VCaP (cell line): ENCODE measurements at regions not wholly inside any gene's neighbourhood (a gene's known extent, or its start where the extent isn't known, plus 50 kb on each side); places are given as distances from the start of the nearest gene placed in this dataset.

Experiments used
- H3K27ac ChIP-seq: fragments of 450-650 bp; 2 replicates; pipeline ENCODE4 v1.5.1; 2017
- TF ChIP-seq, protein P1 (sequence below): fragments of 450-650 bp; conservative IDR thresholded peaks from 2 replicates; pipeline ENCODE4 v1.5.1; 2017; ENCODE audit warnings: mild to moderate bottlenecking, moderate library complexity

DNA sequence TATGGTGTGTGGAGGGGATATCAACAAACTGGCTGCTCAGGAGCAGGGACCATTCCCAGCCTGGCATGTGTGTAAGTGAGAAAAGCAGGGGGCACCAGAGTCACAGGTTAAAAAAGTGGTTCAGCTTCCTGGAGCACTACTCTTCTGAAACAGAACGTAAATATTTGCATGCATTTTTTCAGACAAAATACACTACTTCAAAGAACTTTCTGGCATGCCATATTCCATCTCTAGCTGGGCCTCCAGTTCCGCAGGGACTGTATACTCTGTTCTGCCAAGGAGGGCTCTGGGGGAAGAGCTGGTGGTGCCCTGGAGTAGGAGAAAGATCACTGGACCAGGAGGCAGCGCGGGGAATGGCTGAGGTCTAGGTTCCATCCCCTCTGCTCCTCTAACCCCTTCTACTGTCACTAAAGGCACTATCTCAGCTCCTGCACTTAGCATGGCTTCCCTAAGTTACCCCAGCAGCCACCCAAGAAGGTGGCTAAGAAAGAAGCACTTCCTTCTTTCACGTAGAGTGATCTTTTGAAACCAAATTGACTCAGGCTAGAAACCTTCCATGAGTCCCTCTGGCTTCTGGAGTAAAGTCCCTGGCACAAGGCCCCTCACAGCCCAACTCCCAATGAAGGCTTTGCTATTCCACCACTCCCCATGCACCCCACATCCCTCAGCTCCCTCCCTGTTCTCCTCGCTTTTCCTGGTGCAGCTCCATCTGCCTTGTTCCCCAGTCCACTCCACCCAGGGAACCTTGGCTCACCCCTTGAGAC is 57.6 kb upstream of the CABLES1 start:
- H3K27ac ChIP-seq = no peak overlapping the region
- TF ChIP-seq, protein P1, sequence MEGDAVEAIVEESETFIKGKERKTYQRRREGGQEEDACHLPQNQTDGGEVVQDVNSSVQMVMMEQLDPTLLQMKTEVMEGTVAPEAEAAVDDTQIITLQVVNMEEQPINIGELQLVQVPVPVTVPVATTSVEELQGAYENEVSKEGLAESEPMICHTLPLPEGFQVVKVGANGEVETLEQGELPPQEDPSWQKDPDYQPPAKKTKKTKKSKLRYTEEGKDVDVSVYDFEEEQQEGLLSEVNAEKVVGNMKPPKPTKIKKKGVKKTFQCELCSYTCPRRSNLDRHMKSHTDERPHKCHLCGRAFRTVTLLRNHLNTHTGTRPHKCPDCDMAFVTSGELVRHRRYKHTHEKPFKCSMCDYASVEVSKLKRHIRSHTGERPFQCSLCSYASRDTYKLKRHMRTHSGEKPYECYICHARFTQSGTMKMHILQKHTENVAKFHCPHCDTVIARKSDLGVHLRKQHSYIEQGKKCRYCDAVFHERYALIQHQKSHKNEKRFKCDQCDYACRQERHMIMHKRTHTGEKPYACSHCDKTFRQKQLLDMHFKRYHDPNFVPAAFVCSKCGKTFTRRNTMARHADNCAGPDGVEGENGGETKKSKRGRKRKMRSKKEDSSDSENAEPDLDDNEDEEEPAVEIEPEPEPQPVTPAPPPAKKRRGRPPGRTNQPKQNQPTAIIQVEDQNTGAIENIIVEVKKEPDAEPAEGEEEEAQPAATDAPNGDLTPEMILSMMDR = peak; percentile 60

DNA sequence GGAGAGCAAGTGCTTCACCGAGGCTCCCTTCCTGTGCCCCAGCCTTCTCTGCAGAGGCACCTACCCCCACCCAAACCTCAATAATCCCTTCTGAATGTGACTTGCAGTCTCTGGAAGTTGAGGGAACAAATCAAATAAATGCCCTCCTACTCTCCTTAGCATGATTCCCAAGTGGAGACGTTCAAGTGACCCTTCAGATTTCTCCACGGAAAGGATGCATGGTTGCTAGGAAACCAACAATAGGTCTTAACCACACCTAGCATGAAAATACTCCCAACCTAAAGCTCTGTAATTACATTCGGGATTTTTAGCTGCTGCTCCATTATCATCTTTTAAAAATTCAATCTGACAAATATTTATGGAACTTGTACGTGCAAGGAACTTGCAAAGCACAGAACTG is 50.2 kb upstream of the CABLES1 start:
- H3K27ac ChIP-seq = no peak overlapping the region
- TF ChIP-seq, protein P1 = no peak
